NT2/D1 (cell line): ENCODE measurements at regions not wholly inside any gene's neighbourhood (a gene's known extent, or its start where the extent isn't known, plus 50 kb on each side); places are given as distances from the start of the nearest gene placed in this dataset.

Experiments used
- DNase-seq: peaks from one replicate; pipeline ENCODE4 v3.0.0-alpha.2; 2011; ENCODE audit warnings: low read depth, low spot score
- H3K27me3 ChIP-seq: 2 replicates; pipeline ENCODE4 v1.6.0; 2011; ENCODE audit warnings: mild to moderate bottlenecking; ENCODE audit not compliant: insufficient read length, insufficient read depth
- H3K36me3 ChIP-seq: 2 replicates; pipeline ENCODE4 v1.6.1; 2011; ENCODE audit warnings: mild to moderate bottlenecking, low read length, mixed read lengths; ENCODE audit not compliant: insufficient read depth, insufficient read length
- H3K4me1 ChIP-seq: 2 replicates; pipeline ENCODE4 v1.5.1; 2011; ENCODE audit not compliant: insufficient read depth, insufficient read length
- H3K4me3 ChIP-seq: 2 replicates; pipeline ENCODE4 v1.5.1; 2011; ENCODE audit warnings: low read depth; ENCODE audit not compliant: insufficient read length
- H3K9ac ChIP-seq: 2 replicates; pipeline ENCODE4 v1.6.0; 2011; ENCODE audit warnings: low read depth; ENCODE audit not compliant: insufficient read length
- H3K9me3 ChIP-seq: 2 replicates; pipeline ENCODE4 v1.5.1; 2011; ENCODE audit warnings: mild to moderate bottlenecking, low read length; ENCODE audit not compliant: insufficient read depth
- SUZ12 ChIP-seq: IDR thresholded peaks from 2 replicates; pipeline ENCODE4 v1.6.1; 2011; ENCODE audit not compliant: insufficient read length, insufficient read depth; ENCODE audit errors: extremely low read depth
- YY1 ChIP-seq: IDR thresholded peaks from 2 replicates; pipeline ENCODE4 v1.6.1; 2011; ENCODE audit not compliant: insufficient read length, insufficient read depth
- ZNF274 ChIP-seq: IDR thresholded peaks from 2 replicates; pipeline ENCODE4 v1.6.1; 2011; ENCODE audit warnings: mild to moderate bottlenecking, low read depth, low read length

DNA sequence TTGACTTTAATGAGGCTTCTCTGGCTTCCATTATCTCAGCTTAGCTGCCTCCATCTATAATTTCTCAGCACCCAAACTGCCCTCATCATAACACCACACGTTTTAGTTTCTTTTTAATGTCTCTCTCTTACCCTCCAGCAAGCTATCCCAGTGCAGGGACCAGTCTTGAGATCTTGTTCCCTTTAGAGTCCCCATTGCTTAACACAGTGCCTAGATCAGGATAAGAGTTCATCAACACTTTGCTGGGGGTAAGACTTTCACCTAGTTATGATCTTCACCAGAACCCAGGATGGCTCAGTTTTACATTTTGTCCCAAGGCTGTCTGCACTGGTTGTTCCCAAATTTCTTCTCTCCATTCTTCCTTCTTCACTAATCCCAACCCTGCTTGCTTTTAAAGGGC is 126.1 kb downstream of the OR2B2 start:
- H3K9me3 ChIP-seq, result no peaks in the 10 kb centered on the region
- no peak for TF ChIP-seq YY1
- no peak for TF ChIP-seq ZNF274
- TF ChIP-seq SUZ12, result no peak
- no peak overlapping the region for H3K4me3 ChIP-seq
- H3K36me3 ChIP-seq, result no peaks in the 10 kb centered on the region
- peaks cover 17% of the 10 kb centered on the region for H3K27me3 ChIP-seq
- no peak overlapping the region for H3K9ac ChIP-seq
- no peak for DNase-seq
- no peaks in the 10 kb centered on the region for H3K4me1 ChIP-seq

DNA sequence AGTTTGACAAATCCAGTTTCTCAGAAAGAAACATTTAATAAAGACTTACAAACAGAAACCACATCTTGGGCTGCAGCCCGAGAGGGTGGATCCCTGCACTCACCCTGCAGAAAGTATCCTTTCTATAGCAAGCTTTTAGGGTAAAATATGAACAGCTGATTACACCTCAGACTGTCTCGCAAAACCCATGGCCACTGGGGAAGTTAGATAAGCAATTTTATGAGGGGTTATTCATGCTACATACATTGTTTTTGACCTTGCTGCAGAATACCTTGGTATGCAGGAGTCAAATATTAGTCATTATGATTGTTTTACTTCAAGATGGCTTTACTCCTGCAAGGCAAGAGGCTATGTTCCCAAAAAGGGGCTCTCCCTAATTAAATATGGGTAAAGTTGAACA is 126.9 kb downstream of the OR2B2 start:
- Histone ChIP-seq H3K36me3 (no peaks in the 10 kb centered on the region), H3K4me3 (no peak overlapping the region), H3K27me3 (peaks cover 17% of the 10 kb centered on the region), H3K9ac (no peak overlapping the region), H3K4me1 (no peaks in the 10 kb centered on the region), H3K9me3 (no peaks in the 10 kb centered on the region)
- no peak for DNase-seq
- TF ChIP-seq YY1, result no peak
- TF ChIP-seq ZNF274, result no peak
- TF ChIP-seq SUZ12, result no peak

DNA sequence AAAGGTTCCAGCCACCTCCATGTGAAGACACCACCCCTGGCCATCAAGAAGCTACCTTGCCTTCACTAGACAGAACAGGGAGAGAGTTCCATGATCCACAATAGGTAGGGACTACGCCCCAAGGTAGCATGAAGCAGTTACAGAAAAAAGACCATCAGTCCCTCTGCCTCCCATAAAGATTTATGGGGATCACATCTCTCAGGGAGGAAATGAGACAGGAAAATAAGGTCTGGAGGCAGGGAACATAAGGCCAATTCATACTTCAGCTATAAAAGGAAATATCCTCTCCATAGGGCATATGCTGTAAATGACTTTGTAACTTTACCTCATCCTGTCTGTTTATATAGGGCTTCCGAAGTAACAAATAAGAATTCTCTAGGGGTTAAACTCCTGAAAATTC is 129.4 kb downstream of the OR2B2 start:
- Histone ChIP-seq H3K4me1 (no peaks in the 10 kb centered on the region), H3K27me3 (peaks cover 17% of the 10 kb centered on the region), H3K36me3 (no peaks in the 10 kb centered on the region), H3K9ac (no peak overlapping the region), H3K9me3 (no peaks in the 10 kb centered on the region), H3K4me3 (no peak overlapping the region)
- DNase-seq, result no peak
- TF ChIP-seq ZNF274 (no peak), YY1 (no peak), SUZ12 (no peak)

DNA sequence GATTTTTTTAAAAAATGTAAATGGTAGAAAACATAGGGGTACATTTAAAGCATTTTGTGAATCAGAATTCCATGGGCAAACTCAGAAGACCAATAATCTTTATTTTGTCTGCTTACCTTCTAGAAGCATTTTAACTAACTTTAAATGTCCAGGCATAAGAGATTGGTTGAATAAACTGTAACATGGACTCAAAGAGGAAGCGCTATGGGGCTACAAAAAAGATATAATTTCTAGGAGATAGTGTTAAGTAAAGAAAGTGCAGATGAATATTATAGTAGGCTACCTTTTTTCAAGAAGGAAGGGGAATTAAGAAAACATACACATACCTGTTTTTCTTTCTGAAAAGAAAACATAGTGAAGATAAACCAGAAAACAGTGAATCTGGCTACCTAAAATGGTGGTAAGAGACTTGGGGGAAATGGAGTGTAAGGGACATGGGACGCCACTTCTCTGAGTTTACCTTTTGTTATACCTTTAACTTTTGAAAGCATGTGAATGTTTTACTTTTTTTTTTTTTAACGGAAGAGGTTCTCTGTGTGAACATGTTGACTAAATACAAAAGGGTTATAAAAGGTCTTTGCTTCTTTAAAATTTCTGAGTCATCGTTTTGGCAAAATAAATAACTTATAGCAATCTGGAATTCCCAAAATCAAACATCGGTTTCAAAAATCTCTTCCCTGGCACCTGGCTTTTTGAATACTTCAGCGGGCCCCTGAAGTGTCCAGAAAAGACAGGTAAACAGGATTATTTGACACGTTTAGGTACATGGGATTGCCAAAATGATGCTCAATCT is 133.4 kb downstream of the OR2B2 start:
- no peak for TF ChIP-seq SUZ12
- no peak for TF ChIP-seq ZNF274
- no peak for TF ChIP-seq YY1
- H3K9ac ChIP-seq, result no peak overlapping the region
- no peak for DNase-seq

DNA sequence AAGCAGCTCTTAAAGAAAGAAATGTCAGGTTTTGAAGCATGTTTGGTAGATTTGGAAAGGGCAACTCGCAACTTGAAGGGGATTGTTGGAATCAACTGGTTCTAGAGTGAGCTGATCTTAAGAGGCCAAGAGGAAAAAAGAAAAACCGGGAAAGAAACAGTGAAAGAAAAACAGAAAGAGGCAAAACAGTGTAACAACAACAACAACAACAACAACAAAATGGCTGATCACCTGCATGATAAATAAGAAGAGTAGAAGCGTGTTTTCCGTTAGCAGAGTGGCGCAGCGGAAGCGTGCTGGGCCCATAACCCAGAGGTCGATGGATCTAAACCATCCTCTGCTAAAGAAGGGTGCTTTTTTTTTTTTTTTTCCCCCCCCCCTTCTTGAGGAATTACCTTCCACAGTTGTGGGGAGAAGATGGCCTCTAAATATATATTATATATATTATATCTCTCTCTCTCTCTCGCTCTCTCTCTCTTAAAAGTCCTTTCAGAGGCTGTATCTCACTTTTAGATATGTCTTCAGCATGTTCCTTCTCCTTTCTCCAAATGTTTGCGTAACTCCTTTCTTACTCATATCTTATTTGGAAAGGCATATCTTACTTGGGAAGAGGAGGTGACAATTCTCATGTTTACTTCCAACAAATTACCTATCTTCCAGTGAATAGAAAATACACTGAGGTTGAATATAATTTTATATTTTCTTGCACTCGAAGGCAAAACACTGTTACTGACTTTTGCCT is 134.4 kb downstream of the OR2B2 start:
- Histone ChIP-seq H3K4me3 (peak overlapping the region; percentile 1), H3K27me3 (peaks cover 42% of the 10 kb centered on the region), H3K4me1 (no peaks in the 10 kb centered on the region), H3K36me3 (no peaks in the 10 kb centered on the region), H3K9ac (no peak overlapping the region), H3K9me3 (no peaks in the 10 kb centered on the region)
- TF ChIP-seq YY1 (no peak), SUZ12 (no peak), ZNF274 (no peak)
- no peak for DNase-seq

More for the DNA sequence above, 133.4 kb downstream of the OR2B2 start:
- H3K4me1 ChIP-seq, result no peaks in the 10 kb centered on the region
- H3K36me3 ChIP-seq, result no peaks in the 10 kb centered on the region
- H3K9me3 ChIP-seq, result no peaks in the 10 kb centered on the region
- peaks cover 32% of the 10 kb centered on the region for H3K27me3 ChIP-seq
- no peak overlapping the region for H3K4me3 ChIP-seq

DNA sequence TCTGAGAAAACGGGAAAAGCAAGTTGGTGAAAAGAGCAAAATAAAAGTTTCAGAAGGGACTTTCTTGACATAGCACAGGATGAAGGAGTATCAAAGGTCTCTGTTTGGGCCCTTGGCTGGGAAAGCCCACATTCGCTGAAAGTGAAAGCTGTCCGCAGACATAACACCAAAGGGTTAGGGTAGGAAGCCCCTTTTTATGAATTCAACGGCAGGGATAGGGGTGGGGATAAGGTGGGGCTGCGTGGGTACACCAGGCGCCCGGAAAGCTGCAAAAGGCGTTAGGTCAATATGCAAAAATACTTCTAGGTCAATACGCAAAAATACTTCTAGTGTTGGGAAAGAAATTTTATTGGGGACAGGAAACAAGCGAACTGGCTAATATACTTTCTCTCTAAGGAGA is 135.1 kb downstream of the OR2B2 start:
- no peaks in the 10 kb centered on the region for H3K9me3 ChIP-seq
- no peaks in the 10 kb centered on the region for H3K36me3 ChIP-seq
- no peak overlapping the region for H3K9ac ChIP-seq
- peaks cover 44% of the 10 kb centered on the region for H3K27me3 ChIP-seq
- no peaks in the 10 kb centered on the region for H3K4me1 ChIP-seq
- no peak for DNase-seq
- TF ChIP-seq SUZ12 (no peak), ZNF274 (no peak), YY1 (no peak)
- H3K4me3 ChIP-seq, result peak overlapping the region; percentile 1

DNA sequence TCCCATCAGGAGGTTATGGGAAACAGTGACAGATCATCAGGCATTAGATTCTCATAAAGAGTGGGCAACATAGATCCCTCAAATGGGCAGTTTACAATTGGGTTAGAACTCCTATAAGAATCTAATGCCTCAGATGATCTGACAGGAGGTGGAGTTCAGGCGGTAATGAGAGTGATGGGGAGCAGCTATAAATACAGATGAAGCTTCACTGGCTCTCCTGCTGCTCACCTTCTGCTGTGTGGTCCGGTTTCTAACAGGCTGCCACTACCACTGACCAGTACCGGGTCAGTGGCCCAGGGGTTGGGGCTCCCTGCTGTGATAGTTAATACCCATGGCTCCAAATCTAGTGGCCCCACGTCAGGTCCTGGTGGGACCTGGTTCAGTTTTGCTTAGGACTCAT is 135.7 kb downstream of the OR2B2 start:
- no peak overlapping the region for H3K4me3 ChIP-seq
- peaks cover 48% of the 10 kb centered on the region for H3K27me3 ChIP-seq
- no peak for DNase-seq
- TF ChIP-seq ZNF274, result no peak
- no peak for TF ChIP-seq YY1
- no peak for TF ChIP-seq SUZ12
- no peaks in the 10 kb centered on the region for H3K4me1 ChIP-seq
- no peaks in the 10 kb centered on the region for H3K36me3 ChIP-seq
- no peaks in the 10 kb centered on the region for H3K9me3 ChIP-seq
- no peak overlapping the region for H3K9ac ChIP-seq
